PC-3 (cell line): ENCODE measurements at regions not wholly inside any gene's neighbourhood (a gene's known extent, or its start where the extent isn't known, plus 50 kb on each side); places are given as distances from the start of the nearest gene placed in this dataset.
"Not testable (repeated sequence)": the region's sequence is repeated elsewhere in the genome, so short reads cannot be mapped to it uniquely, and the experiment has no call there.

ENCODE experiments used
- EZH2 ChIP-seq: fragments of 300-600 bp; sonication (generic); IDR thresholded peaks from one replicate; pipeline ENCODE4 v1.6.1; 2017; ENCODE audit warnings: antibody characterized with exemption, mild to moderate bottlenecking, low read length; ENCODE audit not compliant: unreplicated experiment
- TF ChIP-seq, protein P1 (sequence below): fragments of 300-600 bp; sonication (generic); conservative IDR thresholded peaks from 2 replicates; pipeline ENCODE4 v1.5.1; 2017; ENCODE audit warnings: antibody characterized with exemption, low read depth, mild to moderate bottlenecking, low read length

DNA sequence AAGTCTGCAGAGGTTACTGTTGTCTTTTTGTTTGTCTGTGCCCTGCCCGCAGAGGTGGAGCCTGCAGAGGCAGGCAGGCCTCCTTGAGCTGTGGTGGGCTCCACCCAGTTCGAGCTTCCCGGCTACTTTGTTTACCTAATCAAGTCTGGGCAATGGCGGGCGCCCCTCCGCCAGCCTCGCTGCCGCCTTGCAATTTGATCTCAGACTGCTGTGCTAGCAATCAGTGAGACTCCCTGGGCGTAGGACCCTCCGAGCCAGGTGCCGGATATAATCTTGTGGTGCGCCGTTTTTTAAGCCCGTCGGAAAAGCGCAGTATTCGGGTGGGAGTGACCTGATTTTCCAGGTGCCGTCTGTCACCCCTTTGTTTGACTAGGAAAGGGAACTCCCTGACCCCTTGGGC lies 221.7 kb downstream of the RPRM start:
- TF ChIP-seq, protein P1, sequence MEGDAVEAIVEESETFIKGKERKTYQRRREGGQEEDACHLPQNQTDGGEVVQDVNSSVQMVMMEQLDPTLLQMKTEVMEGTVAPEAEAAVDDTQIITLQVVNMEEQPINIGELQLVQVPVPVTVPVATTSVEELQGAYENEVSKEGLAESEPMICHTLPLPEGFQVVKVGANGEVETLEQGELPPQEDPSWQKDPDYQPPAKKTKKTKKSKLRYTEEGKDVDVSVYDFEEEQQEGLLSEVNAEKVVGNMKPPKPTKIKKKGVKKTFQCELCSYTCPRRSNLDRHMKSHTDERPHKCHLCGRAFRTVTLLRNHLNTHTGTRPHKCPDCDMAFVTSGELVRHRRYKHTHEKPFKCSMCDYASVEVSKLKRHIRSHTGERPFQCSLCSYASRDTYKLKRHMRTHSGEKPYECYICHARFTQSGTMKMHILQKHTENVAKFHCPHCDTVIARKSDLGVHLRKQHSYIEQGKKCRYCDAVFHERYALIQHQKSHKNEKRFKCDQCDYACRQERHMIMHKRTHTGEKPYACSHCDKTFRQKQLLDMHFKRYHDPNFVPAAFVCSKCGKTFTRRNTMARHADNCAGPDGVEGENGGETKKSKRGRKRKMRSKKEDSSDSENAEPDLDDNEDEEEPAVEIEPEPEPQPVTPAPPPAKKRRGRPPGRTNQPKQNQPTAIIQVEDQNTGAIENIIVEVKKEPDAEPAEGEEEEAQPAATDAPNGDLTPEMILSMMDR = not testable (repeated sequence)
- TF ChIP-seq EZH2 = not testable (repeated sequence)
